Activated naive CD8-positive, alpha-beta T cell treated with anti-CD3 and anti-CD28 coated beads, Interleukin-2, amount 10 ng/mL, durations not matched to agents 7 days and 5 days (primary cell): ENCODE measurements at regions not wholly inside any gene's neighbourhood (a gene's known extent, or its start where the extent isn't known, plus 50 kb on each side); places are given as distances from the start of the nearest gene placed in this dataset.

Experiments used
- ATAC-seq: fragments of 150-1000 bp; cut with Tn5 transposase; one replicate; pipeline ENCODE4 v1.10.0; 2021; ENCODE audit warnings: low read depth, moderate library complexity
- POLR2A ChIA-PET: fragments of 350-600 bp; sonication (Branson Sonifier 250); formaldehyde crosslinking; loops from one replicate; lab custom pipeline; 2021; ENCODE audit warnings: antibody characterized with exemption; lab: Charles Lee
- DNase-seq: peaks from one replicate; pipeline ENCODE4 v3.0.0; 2021
- H3K27ac Mint-ChIP-seq: one replicate; pipeline ENCODE4 v1.8.0; 2022; ENCODE audit warnings: mild to moderate bottlenecking, mixed read lengths
- H3K27me3 Mint-ChIP-seq: one replicate; pipeline ENCODE4 v1.8.0; 2022; ENCODE audit warnings: mild to moderate bottlenecking, moderate library complexity, mixed read lengths
- H3K36me3 Mint-ChIP-seq: one replicate; pipeline ENCODE4 v1.8.0; 2021; ENCODE audit warnings: mild to moderate bottlenecking, mixed read lengths
- H3K4me1 Mint-ChIP-seq: one replicate; pipeline ENCODE4 v1.8.0; 2021; ENCODE audit warnings: mixed read lengths
- H3K4me3 Mint-ChIP-seq: one replicate; pipeline ENCODE4 v1.8.0; 2022; ENCODE audit warnings: mild to moderate bottlenecking, moderate library complexity, mixed read lengths
- H3K9me3 Mint-ChIP-seq: one replicate; pipeline ENCODE4 v1.8.0; 2021; ENCODE audit warnings: mixed read lengths

DNA sequence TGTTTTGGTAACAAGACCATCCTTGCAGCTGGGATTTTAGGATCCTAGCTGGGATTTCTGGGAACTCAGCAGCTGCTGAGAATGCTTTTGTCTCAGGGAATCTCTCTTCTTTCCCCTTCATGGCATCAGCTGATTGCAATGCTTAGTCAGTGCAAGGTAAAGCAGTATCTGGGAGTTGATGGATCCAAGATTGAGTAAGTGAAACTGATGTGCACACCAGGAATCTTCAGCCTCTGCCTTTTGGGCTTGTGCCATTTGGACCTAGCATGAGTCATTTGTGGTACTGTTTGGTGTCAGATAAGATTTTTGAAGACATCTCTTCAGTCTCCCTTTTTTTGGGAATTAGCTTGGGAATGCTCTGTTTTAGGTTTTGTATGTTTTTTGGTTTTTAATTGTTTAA lies 363.3 kb upstream of the TFPI start:
- Mint-ChIP-seq H3K36me3 (no peaks in the 10 kb centered on the region), H3K4me1 (no peaks in the 10 kb centered on the region), H3K4me3 (no peak overlapping the region), H3K9me3 (no peaks in the 10 kb centered on the region), H3K27ac (no peak overlapping the region), H3K27me3 (peaks cover under 1% of the 10 kb centered on the region)
- ATAC-seq (no peak), DNase-seq (no peak)
- POLR2A ChIA-PET: no interaction called here

DNA sequence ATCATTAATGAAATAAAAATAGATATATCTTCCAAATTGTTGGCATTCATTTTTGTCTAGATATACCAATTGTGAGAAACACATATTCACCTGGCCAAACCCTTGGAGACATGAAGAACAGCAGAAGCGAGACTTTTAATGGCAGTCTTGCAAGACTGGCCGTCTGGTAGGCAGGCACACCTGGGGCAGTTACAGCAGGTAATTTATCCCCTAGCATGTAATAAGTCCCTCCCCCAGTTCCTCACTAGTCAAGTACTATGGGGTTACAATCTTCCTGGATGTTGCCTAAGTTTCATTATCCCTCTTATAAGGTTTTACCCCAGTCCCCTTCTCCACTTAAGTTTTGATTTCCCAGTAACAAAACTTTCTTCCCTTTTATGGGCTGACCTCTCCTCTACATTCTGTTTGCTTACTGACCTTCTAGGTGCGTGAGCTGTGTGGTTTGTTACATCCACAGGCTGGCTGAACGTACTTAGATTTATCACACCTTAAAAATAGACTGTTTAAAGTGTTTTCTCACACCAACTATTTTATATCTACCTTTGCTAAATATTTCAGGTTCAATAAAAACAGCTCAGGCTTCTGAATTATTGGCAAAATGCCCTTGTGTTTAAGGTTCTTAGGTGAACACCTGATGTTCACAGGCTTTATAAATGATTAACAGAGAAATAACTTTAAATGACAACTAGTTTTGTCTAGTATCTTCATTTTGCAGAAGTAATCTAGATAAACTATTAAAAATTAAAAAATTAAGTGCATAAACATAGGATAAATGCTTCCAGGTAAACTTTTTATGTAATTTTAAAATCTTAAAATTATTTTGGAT lies 365.0 kb upstream of the TFPI start:
- ATAC-seq (no peak), DNase-seq (no peak)
- H3K4me1 Mint-ChIP-seq: no peaks in the 10 kb centered on the region
- no peak overlapping the region for H3K4me3 Mint-ChIP-seq
- H3K9me3 Mint-ChIP-seq: peaks cover 2% of the 10 kb centered on the region
- no peak overlapping the region for H3K27ac Mint-ChIP-seq
- no peaks in the 10 kb centered on the region for H3K36me3 Mint-ChIP-seq
- POLR2A ChIA-PET: no interaction called here
- no peaks in the 10 kb centered on the region for H3K27me3 Mint-ChIP-seq

DNA sequence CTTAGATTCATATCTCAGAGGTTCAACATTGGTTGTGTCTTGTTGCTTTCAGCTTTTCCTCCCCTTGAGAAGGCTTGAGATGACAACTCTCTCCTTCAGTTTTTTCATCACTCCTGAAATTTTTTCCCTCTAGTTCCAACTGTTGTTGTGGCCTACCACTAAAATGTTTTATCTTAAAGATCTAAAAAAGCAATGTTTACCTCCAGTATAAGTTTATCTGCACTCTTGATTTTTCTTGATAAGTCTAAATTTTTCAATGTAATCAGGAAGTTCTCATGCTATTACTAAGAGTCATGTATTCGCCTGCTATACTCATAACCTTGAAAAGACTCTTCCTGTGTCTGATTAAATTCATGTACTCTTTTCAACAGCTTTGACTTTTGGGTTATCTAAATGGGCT lies 366.3 kb upstream of the TFPI start:
- no peak overlapping the region for H3K4me3 Mint-ChIP-seq
- peaks cover 2% of the 10 kb centered on the region for H3K9me3 Mint-ChIP-seq
- H3K36me3 Mint-ChIP-seq: no peaks in the 10 kb centered on the region
- H3K27me3 Mint-ChIP-seq: no peaks in the 10 kb centered on the region
- no peaks in the 10 kb centered on the region for H3K4me1 Mint-ChIP-seq
- POLR2A ChIA-PET: no interaction called here
- ATAC-seq (no peak), DNase-seq (no peak)
- no peak overlapping the region for H3K27ac Mint-ChIP-seq

DNA sequence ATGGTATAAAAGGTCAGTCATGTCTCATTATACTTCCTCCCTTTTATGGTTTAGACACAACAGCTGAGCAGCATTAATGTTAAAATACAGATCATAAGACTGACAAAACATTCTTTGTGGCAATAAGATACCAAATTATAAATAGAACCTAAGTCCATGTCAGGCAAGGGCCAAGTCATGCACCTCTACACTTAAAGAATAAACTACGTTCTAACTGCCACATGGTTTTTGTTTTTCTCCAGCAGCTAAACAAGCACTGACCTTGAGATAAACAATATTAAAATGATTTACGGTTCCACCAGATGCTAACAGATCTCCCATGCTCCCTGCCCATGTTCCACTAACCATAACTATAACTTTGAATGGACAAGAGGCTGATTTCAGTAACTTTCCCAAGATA lies 368.6 kb upstream of the TFPI start:
- H3K4me1 Mint-ChIP-seq: no peaks in the 10 kb centered on the region
- no peak overlapping the region for H3K27ac Mint-ChIP-seq
- POLR2A ChIA-PET: no interaction called here
- no peak for ATAC-seq
- no peaks in the 10 kb centered on the region for H3K36me3 Mint-ChIP-seq
- peaks cover 2% of the 10 kb centered on the region for H3K9me3 Mint-ChIP-seq
- H3K4me3 Mint-ChIP-seq: no peak overlapping the region
- no peaks in the 10 kb centered on the region for H3K27me3 Mint-ChIP-seq
- DNase-seq: no peak

DNA sequence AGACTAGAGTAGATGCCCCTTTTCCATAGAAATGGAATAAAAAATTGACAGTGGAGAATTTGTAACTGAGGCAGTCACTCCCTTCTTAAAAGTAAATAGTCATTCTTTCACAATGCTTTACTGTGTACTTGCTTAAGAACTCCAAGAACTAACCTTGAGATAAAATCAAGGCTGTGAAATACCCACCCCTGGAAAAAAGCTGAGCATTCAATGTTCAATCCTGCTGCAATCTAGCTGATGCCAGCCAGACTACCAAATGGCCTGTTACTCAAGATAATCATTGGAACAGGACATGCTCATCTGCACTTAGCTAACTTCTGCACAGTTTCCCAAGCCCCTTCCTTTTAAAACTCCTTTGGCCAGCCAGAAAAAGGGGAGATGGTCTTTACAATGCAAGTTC lies 367.4 kb upstream of the GULP1 start:
- DNase-seq (no peak), ATAC-seq (no peak)
- Mint-ChIP-seq H3K27me3 (no peaks in the 10 kb centered on the region), H3K9me3 (peaks cover 2% of the 10 kb centered on the region), H3K27ac (no peak overlapping the region), H3K4me1 (no peaks in the 10 kb centered on the region), H3K4me3 (no peak overlapping the region), H3K36me3 (no peaks in the 10 kb centered on the region)
- POLR2A ChIA-PET: no interaction called here

DNA sequence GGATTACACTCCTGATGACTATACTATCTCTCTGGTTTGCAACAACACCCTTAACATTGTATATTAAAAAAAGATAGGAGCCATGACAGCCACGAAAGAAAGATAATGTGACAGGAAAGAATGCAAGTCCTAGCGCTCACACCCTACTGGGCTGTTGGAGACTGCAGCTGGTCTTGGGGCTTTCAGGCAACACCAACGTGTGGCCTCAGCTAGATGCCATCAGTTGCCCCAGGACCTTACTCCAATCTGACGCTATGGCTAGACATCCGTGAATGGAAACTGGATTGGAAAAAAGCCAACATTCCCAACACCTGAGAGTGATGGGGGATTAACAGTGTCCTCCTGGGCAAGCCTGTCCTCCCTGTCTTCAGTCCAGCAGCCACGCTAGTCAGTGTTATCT lies 357.4 kb upstream of the GULP1 start:
- POLR2A ChIA-PET: no interaction called here
- no peak for ATAC-seq
- no peak for DNase-seq
- no peaks in the 10 kb centered on the region for H3K9me3 Mint-ChIP-seq
- no peak overlapping the region for H3K27ac Mint-ChIP-seq
- H3K27me3 Mint-ChIP-seq: peaks cover 3% of the 10 kb centered on the region
- no peak overlapping the region for H3K4me3 Mint-ChIP-seq
- no peaks in the 10 kb centered on the region for H3K36me3 Mint-ChIP-seq
- H3K4me1 Mint-ChIP-seq: no peaks in the 10 kb centered on the region

DNA sequence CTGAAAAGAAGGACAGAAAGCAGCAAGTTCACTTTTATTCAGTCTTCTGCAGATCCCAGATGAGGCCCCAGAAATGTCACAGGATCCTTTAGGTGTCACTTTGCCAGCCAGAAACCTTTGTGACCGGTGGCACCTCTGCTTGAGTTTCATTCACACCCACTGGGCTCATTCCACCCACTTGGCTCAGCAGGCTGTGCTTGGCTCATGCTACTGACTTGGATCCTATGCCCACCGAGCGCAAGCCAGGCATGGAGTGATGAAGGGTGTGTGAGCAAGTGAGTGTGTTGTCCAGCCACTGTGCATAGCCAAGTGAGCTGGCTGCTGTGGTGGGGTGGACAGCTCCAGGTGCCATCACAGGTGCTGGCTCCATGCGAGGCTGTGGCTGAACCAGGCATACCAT lies 357.0 kb upstream of the GULP1 start:
- no peaks in the 10 kb centered on the region for H3K36me3 Mint-ChIP-seq
- POLR2A ChIA-PET: no interaction called here
- H3K4me1 Mint-ChIP-seq: no peaks in the 10 kb centered on the region
- DNase-seq (no peak), ATAC-seq (no peak)
- H3K9me3 Mint-ChIP-seq: no peaks in the 10 kb centered on the region
- no peak overlapping the region for H3K4me3 Mint-ChIP-seq
- H3K27me3 Mint-ChIP-seq: peaks cover 3% of the 10 kb centered on the region
- H3K27ac Mint-ChIP-seq: no peak overlapping the region

DNA sequence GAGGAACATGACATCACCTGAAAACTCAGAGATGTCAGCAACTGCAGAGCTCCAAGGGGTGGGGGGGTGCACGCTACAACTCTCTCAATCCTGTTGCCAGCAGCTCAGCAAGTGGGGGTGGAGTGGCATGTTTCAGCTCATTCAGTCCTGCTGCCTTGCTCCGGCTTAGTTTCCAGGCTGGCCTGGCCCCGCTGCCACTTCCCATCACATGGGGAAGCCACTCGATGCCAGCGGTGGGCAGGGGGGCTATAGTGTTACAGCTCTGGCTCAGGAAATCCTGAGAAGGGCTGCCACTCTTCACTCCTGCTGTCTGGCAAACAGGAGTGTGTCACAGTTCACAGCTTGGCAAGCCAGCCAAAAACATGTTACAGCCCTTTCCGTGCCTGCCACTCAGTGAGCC lies 356.5 kb upstream of the GULP1 start:
- POLR2A ChIA-PET: no interaction called here
- Mint-ChIP-seq H3K27ac (no peak overlapping the region), H3K36me3 (no peaks in the 10 kb centered on the region), H3K4me3 (no peak overlapping the region), H3K9me3 (no peaks in the 10 kb centered on the region), H3K27me3 (no peaks in the 10 kb centered on the region), H3K4me1 (no peaks in the 10 kb centered on the region)
- DNase-seq: no peak
- ATAC-seq: no peak

DNA sequence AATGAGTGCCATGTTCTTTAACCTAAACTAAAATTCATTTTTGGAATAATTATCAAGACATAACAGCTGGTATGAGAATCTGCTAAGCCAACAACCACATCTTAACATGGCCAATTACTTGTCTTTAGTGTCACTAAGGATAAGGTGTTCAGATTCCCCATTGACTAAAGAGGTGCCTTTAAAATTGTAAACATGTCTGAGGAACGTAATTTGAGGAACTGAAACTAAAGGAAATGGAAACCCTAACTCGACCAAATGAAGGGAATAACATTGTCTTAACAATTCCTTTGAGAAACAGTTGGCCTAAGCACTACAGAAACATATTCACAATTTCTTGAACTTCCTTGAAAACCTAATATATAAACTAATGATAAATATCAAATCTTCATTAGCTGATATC lies 355.4 kb upstream of the GULP1 start:
- ATAC-seq (no peak), DNase-seq (no peak)
- Mint-ChIP-seq H3K9me3 (no peaks in the 10 kb centered on the region), H3K27me3 (no peaks in the 10 kb centered on the region), H3K4me3 (no peak overlapping the region), H3K27ac (no peak overlapping the region), H3K36me3 (no peaks in the 10 kb centered on the region), H3K4me1 (no peaks in the 10 kb centered on the region)
- POLR2A ChIA-PET: no interaction called here

DNA sequence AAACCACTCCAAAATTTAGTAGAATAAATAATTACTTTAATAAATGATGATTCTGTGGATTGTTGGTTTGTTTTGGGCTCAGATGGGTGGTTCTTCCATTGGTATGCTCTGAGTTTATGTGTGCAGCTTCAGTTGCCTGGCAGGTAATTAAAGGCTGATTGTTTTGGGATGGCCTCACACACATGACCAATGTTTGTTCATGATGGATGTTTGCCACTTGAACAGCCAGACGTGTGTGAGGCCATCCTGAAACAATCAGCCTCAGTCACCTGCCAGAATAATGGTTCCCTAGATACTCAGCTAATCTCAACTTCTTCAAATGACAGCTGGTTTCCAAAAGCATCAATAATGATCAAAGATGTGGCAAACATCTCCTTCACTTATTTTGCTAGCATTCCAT lies 352.5 kb upstream of the GULP1 start:
- no peaks in the 10 kb centered on the region for H3K27me3 Mint-ChIP-seq
- H3K4me1 Mint-ChIP-seq: no peaks in the 10 kb centered on the region
- no peaks in the 10 kb centered on the region for H3K9me3 Mint-ChIP-seq
- no peak for DNase-seq
- POLR2A ChIA-PET: no interaction called here
- H3K36me3 Mint-ChIP-seq: no peaks in the 10 kb centered on the region
- no peak for ATAC-seq
- H3K4me3 Mint-ChIP-seq: no peak overlapping the region
- no peak overlapping the region for H3K27ac Mint-ChIP-seq

DNA sequence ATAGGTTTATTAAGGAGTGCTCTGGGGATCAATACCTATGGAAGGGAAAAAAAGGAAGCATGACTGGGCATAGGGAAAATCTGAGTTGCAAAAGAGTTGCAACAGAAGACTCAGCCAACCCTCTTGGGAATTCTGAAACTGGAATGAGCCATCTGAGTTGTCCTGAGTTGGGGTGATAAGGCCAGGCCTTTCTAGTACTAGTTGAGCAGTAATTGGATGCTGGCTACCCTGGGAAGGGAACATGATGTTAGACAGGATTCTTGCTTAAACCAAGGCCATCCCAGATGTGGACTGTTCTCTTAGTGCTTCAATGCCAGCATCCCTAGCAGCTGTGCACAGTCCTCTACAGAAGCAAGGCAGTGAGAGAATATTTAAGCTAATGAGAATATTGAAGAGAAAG lies 348.8 kb upstream of the GULP1 start:
- POLR2A ChIA-PET: no interaction called here
- Mint-ChIP-seq H3K27ac (no peak overlapping the region), H3K4me1 (no peaks in the 10 kb centered on the region), H3K27me3 (no peaks in the 10 kb centered on the region), H3K9me3 (no peaks in the 10 kb centered on the region), H3K36me3 (no peaks in the 10 kb centered on the region), H3K4me3 (no peak overlapping the region)
- DNase-seq (no peak), ATAC-seq (no peak)

DNA sequence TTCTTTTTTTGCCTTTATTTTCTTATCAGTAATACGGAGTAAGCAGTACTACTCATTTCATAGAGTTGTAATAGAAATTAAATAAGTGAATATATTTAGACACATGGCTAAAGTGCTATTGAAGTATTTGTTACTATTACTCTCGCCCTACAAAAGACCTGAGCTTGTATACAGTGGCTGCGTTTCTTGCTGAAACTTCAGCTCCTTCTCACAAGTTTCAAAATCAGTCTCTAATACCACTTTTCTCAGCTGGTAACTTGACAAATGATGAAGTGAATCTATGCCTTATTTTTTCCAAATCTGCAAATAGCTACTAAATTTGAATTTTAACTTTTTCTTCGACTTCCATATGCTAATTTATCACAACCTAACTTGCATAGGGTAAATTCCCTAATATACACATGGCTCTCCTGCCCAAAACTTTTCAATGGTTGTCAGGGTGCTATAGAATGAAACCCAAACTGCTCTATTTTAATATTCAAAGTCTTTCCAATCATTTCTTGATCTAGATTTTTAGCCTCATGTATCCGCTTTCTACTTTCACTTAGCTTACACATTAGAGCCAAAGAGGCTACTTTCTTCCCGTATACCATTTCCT lies 347.8 kb upstream of the GULP1 start:
- Mint-ChIP-seq H3K27ac (no peak overlapping the region), H3K27me3 (no peaks in the 10 kb centered on the region), H3K4me1 (no peaks in the 10 kb centered on the region), H3K4me3 (no peak overlapping the region), H3K36me3 (no peaks in the 10 kb centered on the region), H3K9me3 (no peaks in the 10 kb centered on the region)
- POLR2A ChIA-PET: no interaction called here
- ATAC-seq (no peak), DNase-seq (no peak)

DNA sequence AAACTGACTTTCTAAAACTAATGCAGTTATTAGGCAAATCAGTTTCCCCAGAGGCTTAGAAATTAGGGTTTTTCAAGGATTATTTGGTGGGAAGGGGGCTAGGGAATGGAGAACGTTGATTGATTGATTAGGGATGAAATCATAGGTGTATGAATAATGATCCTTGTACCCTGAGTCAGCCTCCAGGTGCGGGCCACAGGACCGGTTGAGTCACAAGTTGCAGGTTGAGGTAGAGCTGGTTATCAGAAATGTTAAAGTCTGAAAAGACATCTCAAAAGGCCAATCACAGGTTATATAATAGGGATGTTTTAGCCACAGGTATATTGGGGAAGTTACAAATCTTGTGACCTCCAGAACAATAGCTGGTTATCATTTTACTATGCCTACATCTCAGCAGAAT lies 341.8 kb upstream of the GULP1 start:
- Mint-ChIP-seq H3K36me3 (no peaks in the 10 kb centered on the region), H3K27me3 (no peaks in the 10 kb centered on the region), H3K4me3 (no peak overlapping the region), H3K27ac (no peak overlapping the region), H3K9me3 (peaks cover 4% of the 10 kb centered on the region), H3K4me1 (no peaks in the 10 kb centered on the region)
- DNase-seq: no peak
- ATAC-seq: no peak
- POLR2A ChIA-PET: no interaction called here

DNA sequence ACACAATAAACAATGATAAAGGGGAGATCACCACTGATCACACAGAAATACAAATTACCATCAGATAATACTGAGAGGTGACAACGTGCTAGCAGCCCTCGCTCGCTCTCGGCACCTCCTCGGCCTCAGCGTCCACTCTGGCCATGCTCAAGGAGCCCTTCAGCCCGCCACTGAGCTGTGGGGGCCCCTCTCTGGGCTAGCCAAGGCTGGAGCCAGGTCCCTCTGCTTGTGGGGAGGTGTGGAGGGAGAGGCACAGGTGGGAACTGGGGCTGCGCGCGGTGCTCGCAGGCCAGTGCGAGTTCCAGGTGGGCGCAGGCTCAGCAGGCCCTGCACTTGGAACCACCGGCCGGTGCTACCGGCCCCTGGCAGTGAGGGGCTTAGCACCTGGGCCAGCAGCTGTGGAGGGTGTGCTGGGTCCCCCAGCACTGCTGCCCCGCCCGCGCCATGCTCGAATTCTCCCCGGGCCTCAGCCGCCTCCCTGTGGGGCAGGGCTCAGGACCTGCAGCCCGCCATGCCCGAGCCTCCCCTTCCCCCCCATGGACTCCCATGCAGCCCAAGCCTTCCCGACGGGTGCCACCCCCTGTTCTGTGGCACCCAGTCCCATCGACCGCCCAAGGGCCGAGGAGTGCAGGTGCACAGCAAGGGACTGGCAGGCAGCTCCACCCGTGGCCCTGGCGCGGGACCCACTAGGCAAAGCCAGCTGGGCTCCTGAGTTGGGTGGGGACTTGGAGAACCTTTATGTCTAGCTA lies 340.0 kb upstream of the GULP1 start:
- ATAC-seq: no peak
- DNase-seq: no peak
- H3K36me3 Mint-ChIP-seq: no peaks in the 10 kb centered on the region
- peaks cover 4% of the 10 kb centered on the region for H3K9me3 Mint-ChIP-seq
- H3K4me3 Mint-ChIP-seq: no peak overlapping the region
- peaks cover 1% of the 10 kb centered on the region for H3K27me3 Mint-ChIP-seq
- POLR2A ChIA-PET: no interaction called here
- no peak overlapping the region for H3K27ac Mint-ChIP-seq
- no peaks in the 10 kb centered on the region for H3K4me1 Mint-ChIP-seq
